ENCODE measurements at regions not wholly inside any gene's neighbourhood (a gene's known extent, or its start where the extent isn't known, plus 50 kb on each side); places are given as distances from the start of the nearest gene placed in this dataset.

DNA sequence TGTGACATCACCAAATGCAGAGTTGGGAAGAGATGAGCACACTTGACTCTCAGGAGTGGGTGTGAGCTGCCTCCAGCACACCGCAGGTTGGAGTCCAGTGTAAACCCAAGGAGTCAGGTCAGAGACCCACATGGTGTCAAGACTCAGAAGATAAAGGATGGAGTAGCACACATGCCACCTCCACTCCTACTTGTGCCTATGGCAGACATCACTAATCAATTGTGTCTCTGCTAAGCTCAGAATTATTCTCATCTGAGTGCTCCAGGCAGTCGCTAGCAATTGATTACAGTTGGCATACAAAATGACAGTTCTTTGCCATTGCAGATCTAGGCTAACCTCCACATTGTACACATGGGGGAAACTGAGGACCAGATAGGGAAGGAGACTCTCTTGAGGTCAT, 187.1 kb downstream of the RPS24 start:
- TF ChIP-seq, protein P1, sequence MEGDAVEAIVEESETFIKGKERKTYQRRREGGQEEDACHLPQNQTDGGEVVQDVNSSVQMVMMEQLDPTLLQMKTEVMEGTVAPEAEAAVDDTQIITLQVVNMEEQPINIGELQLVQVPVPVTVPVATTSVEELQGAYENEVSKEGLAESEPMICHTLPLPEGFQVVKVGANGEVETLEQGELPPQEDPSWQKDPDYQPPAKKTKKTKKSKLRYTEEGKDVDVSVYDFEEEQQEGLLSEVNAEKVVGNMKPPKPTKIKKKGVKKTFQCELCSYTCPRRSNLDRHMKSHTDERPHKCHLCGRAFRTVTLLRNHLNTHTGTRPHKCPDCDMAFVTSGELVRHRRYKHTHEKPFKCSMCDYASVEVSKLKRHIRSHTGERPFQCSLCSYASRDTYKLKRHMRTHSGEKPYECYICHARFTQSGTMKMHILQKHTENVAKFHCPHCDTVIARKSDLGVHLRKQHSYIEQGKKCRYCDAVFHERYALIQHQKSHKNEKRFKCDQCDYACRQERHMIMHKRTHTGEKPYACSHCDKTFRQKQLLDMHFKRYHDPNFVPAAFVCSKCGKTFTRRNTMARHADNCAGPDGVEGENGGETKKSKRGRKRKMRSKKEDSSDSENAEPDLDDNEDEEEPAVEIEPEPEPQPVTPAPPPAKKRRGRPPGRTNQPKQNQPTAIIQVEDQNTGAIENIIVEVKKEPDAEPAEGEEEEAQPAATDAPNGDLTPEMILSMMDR (conservative IDR thresholded peaks at IDR 0.05; ENCODE audit: low read length) = no peak
- no peak for TF ChIP-seq EZH2phosphoT487 (IDR thresholded peaks at IDR 0.05; ENCODE audit: borderline replicate concordance, low read depth, low read length)

Data from OCI-LY7 (cell line).